ENCODE measurements at regions not wholly inside any gene's neighbourhood (a gene's known extent, or its start where the extent isn't known, plus 50 kb on each side); places are given as distances from the start of the nearest gene placed in this dataset.

- TF ChIP-seq POLR2A (IDR thresholded peaks at IDR 0.05; ENCODE audit: low read depth, low read length): no peak
- no peak for TF ChIP-seq CTCF (IDR thresholded peaks at IDR 0.05; ENCODE audit: extremely low read depth in 1 of 2, insufficient read depth in 1 of 2, low read depth in 1 of 2, low read length in 2 of 2)
- no peak for TF ChIP-seq POLR2AphosphoS5 (IDR thresholded peaks at IDR 0.05; ENCODE audit: insufficient read depth, low read depth, low read length)
- no peak for TF ChIP-seq EZH2 (IDR thresholded peaks at IDR 0.05; ENCODE audit: borderline replicate concordance, low read depth, low read length, severe bottlenecking)
- TF ChIP-seq, protein P1, sequence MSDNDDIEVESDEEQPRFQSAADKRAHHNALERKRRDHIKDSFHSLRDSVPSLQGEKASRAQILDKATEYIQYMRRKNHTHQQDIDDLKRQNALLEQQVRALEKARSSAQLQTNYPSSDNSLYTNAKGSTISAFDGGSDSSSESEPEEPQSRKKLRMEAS (IDR thresholded peaks at IDR 0.05; ENCODE audit: insufficient read depth, insufficient read length): no peak
- TF ChIP-seq GATA2 (IDR thresholded peaks at IDR 0.05; ENCODE audit: insufficient read depth, insufficient read length, low read depth, low read length): no peak
- TF ChIP-seq MYC (IDR thresholded peaks at IDR 0.05; ENCODE audit: low read depth, low read length): no peak
Observed at GRCh38 chr6:7045746-7046145, 62.0 kb upstream of the RREB1 start.
